ENCODE measurements at regions not wholly inside any gene's neighbourhood (a gene's known extent, or its start where the extent isn't known, plus 50 kb on each side); places are given as distances from the start of the nearest gene placed in this dataset.

DNA sequence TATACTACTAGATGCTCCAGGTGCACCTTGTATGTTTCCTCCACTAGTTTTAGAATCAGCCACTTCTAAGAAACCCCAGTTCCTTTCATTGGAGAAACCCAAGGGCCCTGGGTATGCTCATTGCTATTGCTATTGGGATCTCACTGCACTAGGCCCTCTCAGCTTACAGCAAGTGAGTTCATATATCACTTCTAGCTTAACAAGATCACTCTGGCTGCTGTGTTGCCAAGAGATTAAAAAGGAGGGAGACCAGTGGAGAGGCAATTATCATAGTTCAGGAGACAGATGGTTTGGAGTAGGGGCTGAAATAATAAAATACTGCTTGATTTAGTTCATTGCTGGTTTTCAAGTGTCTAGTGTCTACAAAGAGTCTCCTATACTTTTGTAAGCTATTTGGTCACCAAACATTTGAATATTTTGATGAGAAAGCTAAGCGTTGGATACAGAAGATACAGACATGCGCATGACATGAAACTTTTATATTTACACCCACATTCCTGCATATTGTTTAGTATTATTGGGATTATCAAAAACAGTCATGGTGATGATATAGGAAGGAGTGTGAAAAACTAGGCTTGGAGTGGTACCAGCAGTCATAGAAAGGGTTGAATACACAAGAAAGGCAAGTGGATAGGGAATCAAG lies 671.9 kb downstream of the ADGRL2 start:
- TF ChIP-seq, protein P1, sequence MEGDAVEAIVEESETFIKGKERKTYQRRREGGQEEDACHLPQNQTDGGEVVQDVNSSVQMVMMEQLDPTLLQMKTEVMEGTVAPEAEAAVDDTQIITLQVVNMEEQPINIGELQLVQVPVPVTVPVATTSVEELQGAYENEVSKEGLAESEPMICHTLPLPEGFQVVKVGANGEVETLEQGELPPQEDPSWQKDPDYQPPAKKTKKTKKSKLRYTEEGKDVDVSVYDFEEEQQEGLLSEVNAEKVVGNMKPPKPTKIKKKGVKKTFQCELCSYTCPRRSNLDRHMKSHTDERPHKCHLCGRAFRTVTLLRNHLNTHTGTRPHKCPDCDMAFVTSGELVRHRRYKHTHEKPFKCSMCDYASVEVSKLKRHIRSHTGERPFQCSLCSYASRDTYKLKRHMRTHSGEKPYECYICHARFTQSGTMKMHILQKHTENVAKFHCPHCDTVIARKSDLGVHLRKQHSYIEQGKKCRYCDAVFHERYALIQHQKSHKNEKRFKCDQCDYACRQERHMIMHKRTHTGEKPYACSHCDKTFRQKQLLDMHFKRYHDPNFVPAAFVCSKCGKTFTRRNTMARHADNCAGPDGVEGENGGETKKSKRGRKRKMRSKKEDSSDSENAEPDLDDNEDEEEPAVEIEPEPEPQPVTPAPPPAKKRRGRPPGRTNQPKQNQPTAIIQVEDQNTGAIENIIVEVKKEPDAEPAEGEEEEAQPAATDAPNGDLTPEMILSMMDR (IDR thresholded peaks at IDR 0.05; ENCODE audit: low read length), result no peak
- no peak for TF ChIP-seq EZH2 (IDR thresholded peaks at IDR 0.05; ENCODE audit: borderline replicate concordance, low read length)
